ENCODE measurements at regions not wholly inside any gene's neighbourhood (a gene's known extent, or its start where the extent isn't known, plus 50 kb on each side); places are given as distances from the start of the nearest gene placed in this dataset.

DNA sequence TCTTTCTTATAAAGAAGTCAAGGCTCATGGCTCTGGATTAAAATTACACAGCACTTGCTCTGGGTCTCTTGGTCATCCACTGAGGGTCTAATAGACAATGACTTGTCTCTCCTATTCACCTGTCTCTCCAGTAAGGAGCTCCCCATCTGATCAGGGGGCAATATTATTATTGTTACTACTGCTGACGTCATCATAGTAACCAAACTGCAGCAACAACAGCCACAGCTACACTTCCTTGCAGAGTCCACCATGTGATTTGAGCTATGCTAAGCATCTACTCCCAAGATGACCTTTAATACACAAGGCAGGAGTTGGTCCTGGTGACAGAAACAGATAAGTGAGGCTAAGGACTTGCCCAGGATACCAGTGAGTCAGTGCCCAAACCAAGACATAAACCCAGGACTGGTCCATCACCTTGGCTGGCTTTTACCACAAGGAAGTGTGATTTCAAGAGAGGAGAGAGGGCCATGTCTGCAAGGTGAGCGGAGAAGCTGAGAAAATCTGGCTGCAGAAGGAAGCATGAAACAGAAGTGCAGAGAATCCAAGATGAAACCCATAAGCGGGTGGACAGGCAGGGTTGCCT, 602.5 kb downstream of the PTPRU start:
- no peak for DNase-seq

- no peak for DNase-seq
Observed at GRCh38 chr1:29836651-29837646, 600.6 kb downstream of the PTPRU start.

- no peak for DNase-seq
Observed at GRCh38 chr1:29835874-29836273, 599.6 kb downstream of the PTPRU start.

GRCh38 chr1:29835406-29835805, 599.1 kb downstream of the PTPRU start:
- no peak for DNase-seq

- DNase-seq = no peak
Observed at GRCh38 chr1:29833581-29833980, 597.3 kb downstream of the PTPRU start.

DNA sequence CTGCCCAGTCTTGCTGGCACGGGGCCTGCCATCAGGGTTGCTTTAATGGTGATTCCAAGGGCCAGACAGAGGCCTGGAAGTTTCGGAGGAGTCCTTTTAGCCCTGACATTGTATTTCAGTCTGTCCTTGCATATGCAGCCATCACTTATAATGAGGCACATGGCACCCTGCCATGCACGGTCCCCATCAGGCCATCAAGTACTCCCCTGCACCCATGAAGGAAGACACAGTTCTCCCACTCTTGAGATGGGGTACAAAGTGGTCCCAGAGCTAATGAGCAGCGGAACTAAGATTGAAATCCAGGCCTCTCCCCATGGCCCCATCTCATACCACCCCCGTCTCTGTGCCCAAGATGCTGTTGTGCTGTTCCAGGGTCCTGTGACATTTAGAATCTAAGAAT, 596.6 kb downstream of the PTPRU start:
- DNase-seq = no peak

- no peak for DNase-seq
Observed at GRCh38 chr1:29832471-29832870, 596.1 kb downstream of the PTPRU start.

GRCh38 chr1:29831500-29832117, 595.3 kb downstream of the PTPRU start:
- DNase-seq = no peak

DNA sequence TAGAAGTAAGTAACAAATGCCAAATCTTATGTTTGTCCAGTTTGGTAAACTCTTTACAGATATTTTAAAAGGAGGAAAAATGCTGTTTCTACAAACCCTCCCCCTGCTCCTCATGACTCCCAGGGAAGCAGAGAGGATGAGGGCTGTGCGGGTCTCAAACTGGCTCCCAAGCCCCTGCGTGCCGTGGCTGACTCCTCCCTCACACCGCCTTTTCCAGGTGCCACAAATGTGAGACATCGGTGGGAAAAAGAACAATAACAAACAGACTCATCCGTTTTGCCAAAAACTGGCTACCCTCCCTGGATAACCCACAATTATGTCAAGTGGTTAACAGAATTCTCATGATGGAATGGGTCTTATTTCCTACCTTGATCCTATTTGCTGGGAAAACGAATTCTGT, 594.6 kb downstream of the PTPRU start:
- DNase-seq = no peak

DNA sequence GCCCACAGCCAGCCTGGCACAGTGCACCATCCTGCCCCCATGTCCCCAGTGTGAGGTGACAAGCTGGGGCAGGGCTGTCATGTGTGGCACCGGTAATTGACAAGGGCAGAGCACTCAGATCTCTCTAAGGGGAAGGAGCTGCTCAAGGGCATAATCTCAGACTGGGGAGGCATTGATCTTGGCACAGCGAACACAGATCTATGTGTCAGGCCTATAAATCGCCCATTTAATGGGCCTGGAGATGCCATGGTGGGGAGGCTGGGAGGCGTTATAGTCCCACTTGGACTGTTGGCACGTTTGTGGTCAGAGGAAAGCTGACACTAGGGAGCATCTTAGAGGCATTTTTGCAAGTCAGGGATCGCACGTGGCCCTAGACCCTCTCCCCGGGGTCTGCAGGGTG, 594.1 kb downstream of the PTPRU start:
- no peak for DNase-seq

DNA sequence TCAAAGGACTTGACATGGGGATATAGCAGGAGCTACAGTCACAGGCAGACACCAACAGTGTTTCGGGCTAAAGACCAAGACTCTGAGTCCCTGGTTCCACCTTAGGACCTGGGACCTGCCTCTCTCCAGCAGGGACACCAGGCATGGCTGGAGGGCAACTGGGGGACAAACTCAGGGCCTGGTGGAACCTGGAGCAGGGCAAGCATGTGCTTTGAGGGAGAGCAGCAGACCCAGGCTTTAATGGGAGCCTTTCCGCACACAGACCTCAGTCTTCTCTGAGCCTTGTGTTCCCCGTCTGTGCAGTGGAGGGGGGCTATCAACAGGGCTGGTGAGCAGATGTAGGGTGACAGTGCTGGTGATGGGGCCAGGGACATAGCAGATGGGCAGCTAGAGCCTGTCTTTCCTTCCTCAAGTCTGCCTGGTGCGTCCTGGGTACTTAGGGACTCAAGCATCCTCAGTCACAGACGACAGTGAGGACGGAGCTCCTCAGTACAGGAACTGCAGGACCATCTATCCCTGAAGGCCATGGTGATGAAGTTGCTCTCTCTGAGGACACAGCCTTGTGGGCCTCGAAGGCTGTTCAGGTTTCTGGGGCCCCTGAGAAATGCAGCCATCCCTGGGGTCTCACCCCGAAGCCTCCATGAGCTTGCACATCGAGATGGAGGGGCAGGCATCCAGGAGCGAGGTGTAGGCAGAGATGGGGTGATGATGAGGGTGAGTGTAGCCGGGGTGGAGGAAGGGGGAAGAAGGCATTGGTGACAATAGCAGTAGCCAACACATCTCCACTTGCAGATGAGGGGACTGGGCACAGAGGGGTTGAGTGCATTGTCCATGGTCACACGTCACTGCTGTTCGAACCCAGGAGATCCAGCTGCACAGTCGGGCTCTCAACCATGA, 593.4 kb downstream of the PTPRU start:
- no peak for DNase-seq

- DNase-seq = no peak
Observed at GRCh38 chr1:29828526-29829447, 592.5 kb downstream of the PTPRU start.

DNA sequence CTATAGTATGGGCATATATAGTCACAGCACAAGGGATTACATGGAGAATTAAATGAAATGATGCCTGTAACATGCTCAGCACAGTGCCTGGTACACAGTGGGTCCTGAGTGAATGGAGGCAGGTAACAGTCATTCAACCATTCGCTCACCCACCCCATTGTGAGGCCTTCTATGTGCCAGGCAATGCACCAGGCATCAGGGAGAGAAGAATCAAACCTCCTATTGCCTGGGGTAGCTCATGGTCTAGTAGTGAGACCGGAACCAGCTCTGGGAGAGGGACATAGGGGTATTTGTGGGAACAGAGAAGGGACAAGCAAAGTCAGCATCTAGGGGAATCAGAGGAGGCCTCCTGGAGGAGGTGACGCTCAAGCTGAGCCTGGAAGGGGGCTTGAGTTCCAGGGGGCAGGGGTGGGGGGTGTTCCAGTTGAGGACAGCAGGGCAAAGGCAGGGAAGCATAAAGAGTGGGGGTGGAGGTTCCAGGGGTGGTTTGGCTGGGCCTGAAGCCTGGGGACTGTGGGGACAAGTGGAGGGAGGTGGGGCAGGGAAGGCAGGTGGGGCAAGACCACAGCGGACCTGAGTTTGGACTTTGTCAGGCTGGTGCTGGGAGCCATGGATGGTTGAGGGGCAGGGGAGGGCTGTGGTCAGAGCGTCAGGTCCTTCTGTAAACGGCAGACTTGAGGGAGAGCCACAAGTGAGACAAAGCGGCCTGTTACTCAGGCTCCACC, 591.6 kb downstream of the PTPRU start:
- DNase-seq = no peak

- no peak for DNase-seq
Observed at GRCh38 chr1:29827237-29827750, 591.0 kb downstream of the PTPRU start.

- DNase-seq = no peak
Observed at GRCh38 chr1:29826646-29827045, 590.3 kb downstream of the PTPRU start.

- no peak for DNase-seq
Observed at GRCh38 chr1:29825941-29826415, 589.7 kb downstream of the PTPRU start.

GRCh38 chr1:29825274-29825940, 589.1 kb downstream of the PTPRU start:
- DNase-seq = no peak

DNA sequence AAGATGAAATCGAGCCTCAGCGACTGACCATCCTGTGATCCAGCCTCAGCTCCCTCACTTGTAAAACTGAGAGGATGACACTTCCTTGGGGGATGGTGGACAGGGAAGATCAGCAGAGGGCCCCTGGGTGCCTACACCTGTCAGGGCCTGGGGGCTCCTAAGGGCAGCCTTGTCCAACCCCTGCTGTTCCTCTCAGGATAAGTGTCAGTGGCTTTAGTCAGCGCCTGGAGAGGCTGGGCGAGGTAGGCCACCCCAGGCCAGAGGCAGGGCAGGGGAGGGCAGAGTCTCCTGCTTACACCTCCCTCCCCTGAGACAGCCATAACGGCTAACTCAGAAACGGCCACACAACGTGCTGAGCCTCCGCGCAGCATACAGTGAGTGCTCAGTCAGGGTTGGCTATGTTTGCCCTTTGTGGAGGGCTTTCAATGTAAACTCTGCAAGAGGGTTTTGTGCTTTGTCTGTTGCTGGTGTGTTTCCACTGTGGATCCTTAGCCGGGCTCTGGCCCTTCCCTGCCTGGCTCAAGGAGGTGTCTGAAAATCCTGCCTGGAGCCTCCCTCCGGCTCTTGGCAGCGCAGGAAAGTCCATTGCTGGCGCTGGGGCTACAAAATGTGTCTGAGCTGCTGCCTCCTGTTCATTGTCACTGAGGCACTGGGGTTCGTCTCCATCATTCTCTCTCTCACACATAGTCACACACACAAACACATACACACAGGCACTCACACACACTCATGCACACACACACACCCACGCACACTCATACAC, 588.4 kb downstream of the PTPRU start:
- no peak for DNase-seq

GRCh38 chr1:29824025-29824424, 587.7 kb downstream of the PTPRU start:
- DNase-seq = no peak

Data from stimulated activated CD4-positive, alpha-beta T cell treated with anti-CD3 and anti-CD28 coated beads, Interleukin-4, amount 100 ng/mL, for 4 hours (primary cell).